ENCODE measurements at regions not wholly inside any gene's neighbourhood (a gene's known extent, or its start where the extent isn't known, plus 50 kb on each side); places are given as distances from the start of the nearest gene placed in this dataset.

GRCh38 chr5:68140763-68141162 lies 74.8 kb upstream of the PIK3R1 start:
- TF ChIP-seq CTCF (IDR thresholded peaks at IDR 0.05) (no peak), EZH2 (IDR thresholded peaks at IDR 0.05) (no peak), EZH2phosphoT487 (IDR thresholded peaks at IDR 0.05) (no peak)
- Mint-ChIP-seq H3K36me3 (no peaks in the 10 kb centered on the region), H3K4me1 (peaks cover 5% of the 10 kb centered on the region), H3K9me3 (peaks cover 8% of the 10 kb centered on the region), H3K27me3 (ENCODE audit: insufficient read depth, low read depth) (no peaks in the 10 kb centered on the region), H3K4me3 (no peak overlapping the region), H3K27ac (no peak overlapping the region)
- H3K27ac ChIP-seq, result no peak overlapping the region
- no peaks in the 10 kb centered on the region for H3F3A ChIP-seq (ENCODE audit: low read depth)
- H3K27me3 ChIP-seq, result no peaks in the 10 kb centered on the region
- H3K4me2 ChIP-seq, result no peak overlapping the region
- no peak overlapping the region for H2AFZ ChIP-seq (replicated peaks)
- no peak for DNase-seq (ENCODE audit: low spot score)
- no peaks in the 10 kb centered on the region for H4K20me1 ChIP-seq (ENCODE audit: low read depth)
- H3K4me1 ChIP-seq, result peaks cover 5% of the 10 kb centered on the region
- no peaks in the 10 kb centered on the region for H3K79me2 ChIP-seq (ENCODE audit: low read depth)
- H3K9ac ChIP-seq, result no peak overlapping the region
- H3K9me3 ChIP-seq (ENCODE audit: low read depth), result no peaks in the 10 kb centered on the region
- no peak overlapping the region for H3K4me3 ChIP-seq
- H3K36me3 ChIP-seq, result no peaks in the 10 kb centered on the region

GRCh38 chr5:68139611-68140441 lies 75.7 kb upstream of the PIK3R1 start:
- no peaks in the 10 kb centered on the region for H4K20me1 ChIP-seq (ENCODE audit: low read depth)
- no peak for TF ChIP-seq EZH2phosphoT487 (IDR thresholded peaks at IDR 0.05)
- TF ChIP-seq CTCF (IDR thresholded peaks at IDR 0.05), result no peak
- no peak for TF ChIP-seq EZH2 (IDR thresholded peaks at IDR 0.05)
- H3K27ac Mint-ChIP-seq, result no peak overlapping the region

GRCh38 chr5:68137511-68138140 lies 77.9 kb upstream of the PIK3R1 start:
- no peaks in the 10 kb centered on the region for H3K9me3 ChIP-seq (ENCODE audit: low read depth)
- Mint-ChIP-seq H3K27ac (no peak overlapping the region), H3K36me3 (no peaks in the 10 kb centered on the region), H3K4me3 (no peak overlapping the region), H3K9me3 (peaks cover 2% of the 10 kb centered on the region), H3K27me3 (ENCODE audit: insufficient read depth, low read depth) (no peaks in the 10 kb centered on the region), H3K4me1 (peaks cover 5% of the 10 kb centered on the region)
- no peaks in the 10 kb centered on the region for H4K20me1 ChIP-seq (ENCODE audit: low read depth)
- no peaks in the 10 kb centered on the region for H3F3A ChIP-seq (ENCODE audit: low read depth)
- TF ChIP-seq CTCF (IDR thresholded peaks at IDR 0.05) (no peak), EZH2 (IDR thresholded peaks at IDR 0.05) (no peak), EZH2phosphoT487 (IDR thresholded peaks at IDR 0.05) (no peak)
- no peak overlapping the region for H3K9ac ChIP-seq
- H3K36me3 ChIP-seq, result no peaks in the 10 kb centered on the region
- H3K79me2 ChIP-seq (ENCODE audit: low read depth), result no peaks in the 10 kb centered on the region
- no peaks in the 10 kb centered on the region for H3K27me3 ChIP-seq
- no peak for DNase-seq (ENCODE audit: low spot score)
- H3K27ac ChIP-seq, result no peak overlapping the region
- peak overlapping the region; percentile 41 for H2AFZ ChIP-seq (replicated peaks)
- peaks cover 5% of the 10 kb centered on the region for H3K4me1 ChIP-seq
- H3K4me2 ChIP-seq, result no peak overlapping the region
- H3K4me3 ChIP-seq, result no peak overlapping the region

More at GRCh38 chr5:68139611-68140441, 75.7 kb upstream of the PIK3R1 start:
- Histone ChIP-seq H2AFZ (replicated peaks) (no peak overlapping the region), H3K4me3 (no peak overlapping the region), H3K4me1 (peaks cover 5% of the 10 kb centered on the region), H3F3A (ENCODE audit: low read depth) (no peaks in the 10 kb centered on the region), H3K27me3 (no peaks in the 10 kb centered on the region), H3K4me2 (no peak overlapping the region), H3K9ac (no peak overlapping the region), H3K36me3 (no peaks in the 10 kb centered on the region), H3K9me3 (ENCODE audit: low read depth) (no peaks in the 10 kb centered on the region), H3K27ac (no peak overlapping the region), H3K79me2 (ENCODE audit: low read depth) (no peaks in the 10 kb centered on the region)
- H3K4me3 Mint-ChIP-seq, result no peak overlapping the region
- no peaks in the 10 kb centered on the region for H3K27me3 Mint-ChIP-seq (ENCODE audit: insufficient read depth, low read depth)
- peaks cover 5% of the 10 kb centered on the region for H3K4me1 Mint-ChIP-seq
- no peak for DNase-seq (ENCODE audit: low spot score)
- no peaks in the 10 kb centered on the region for H3K36me3 Mint-ChIP-seq
- H3K9me3 Mint-ChIP-seq, result peaks cover 8% of the 10 kb centered on the region

All from neural progenitor cell (in vitro differentiated cells).